ENCODE measurements at regions not wholly inside any gene's neighbourhood (a gene's known extent, or its start where the extent isn't known, plus 50 kb on each side); places are given as distances from the start of the nearest gene placed in this dataset.

- ChIA-PET CTCF (no interaction called here), POLR2A (no interaction called here)
- H3K4me3 ChIP-seq (ENCODE audit: low read depth, low read length): no peak overlapping the region
- no peaks in the 10 kb centered on the region for H3K4me1 ChIP-seq (ENCODE audit: control insufficient read depth, insufficient read depth, low read length)
- TF ChIP-seq ZNF202 (tag by site-specific recombination; IDR thresholded peaks at IDR 0.05; ENCODE audit: borderline replicate concordance): no peak
- no peak for TF ChIP-seq ZSCAN5A (tag by site-specific recombination; IDR thresholded peaks at IDR 0.05)
- TF ChIP-seq ZNF610 (tag by site-specific recombination; IDR thresholded peaks at IDR 0.05; ENCODE audit: borderline replicate concordance): no peak
- TF ChIP-seq ZNF302 (tag by site-specific recombination; IDR thresholded peaks at IDR 0.05; ENCODE audit: low read depth): no peak
- TF ChIP-seq ZNF626 (tag by site-specific recombination; IDR thresholded peaks at IDR 0.05): no peak
- TF ChIP-seq HOXC10 (CRISPR knock-in tag; IDR thresholded peaks at IDR 0.05): no peak
- TF ChIP-seq KLF16 (tag by site-specific recombination; IDR thresholded peaks at IDR 0.05): no peak
- H3K36me3 ChIP-seq (ENCODE audit: control insufficient read depth in 2 of 2, insufficient read depth in 1 of 2, low read length in 2 of 2): no peaks in the 10 kb centered on the region
- no peaks in the 10 kb centered on the region for H3K9me3 ChIP-seq (ENCODE audit: control insufficient read depth, insufficient read depth, low read depth, low read length)
- no peak overlapping the region for H3K27ac ChIP-seq (ENCODE audit: extremely low read depth, low read depth, low read length)
These were observed 128.3 kb upstream of the MAOA start for GRCh38 chrX:43527801-43528200.

GRCh38 chrX:43530837-43531236, 125.3 kb upstream of the MAOA start:
- CTCF ChIA-PET: no interaction called here
- no peaks in the 10 kb centered on the region for H3K4me1 ChIP-seq (ENCODE audit: control insufficient read depth, insufficient read depth, low read length)

GRCh38 chrX:43540318-43540717, 115.8 kb upstream of the MAOA start:
- H3K9me3 ChIP-seq (ENCODE audit: control insufficient read depth, insufficient read depth, low read depth, low read length): no peaks in the 10 kb centered on the region
- no peak overlapping the region for H3K4me3 ChIP-seq (ENCODE audit: low read depth, low read length)
- POLR2A ChIA-PET: no interaction called here
- H3K4me1 ChIP-seq (ENCODE audit: control insufficient read depth, insufficient read depth, low read length): no peaks in the 10 kb centered on the region
- no peaks in the 10 kb centered on the region for H3K36me3 ChIP-seq (ENCODE audit: control insufficient read depth in 2 of 2, insufficient read depth in 1 of 2, low read length in 2 of 2)
- no peak overlapping the region for H3K27ac ChIP-seq (ENCODE audit: extremely low read depth, low read depth, low read length)
- TF ChIP-seq ZNF521 (tag by site-specific recombination; IDR thresholded peaks at IDR 0.05) (no peak), ZNF202 (tag by site-specific recombination; IDR thresholded peaks at IDR 0.05; ENCODE audit: borderline replicate concordance) (no peak), ZNF701 (tag by site-specific recombination; IDR thresholded peaks at IDR 0.05) (no peak), ZNF24 (tag by site-specific recombination; IDR thresholded peaks at IDR 0.05) (no peak), ZNF76 (tag by site-specific recombination; IDR thresholded peaks at IDR 0.05; ENCODE audit: borderline replicate concordance, low read depth) (no peak), ZNF561 (tag by site-specific recombination; IDR thresholded peaks at IDR 0.05; ENCODE audit: borderline replicate concordance) (no peak), ZFP3 (tag by site-specific recombination; IDR thresholded peaks at IDR 0.05; ENCODE audit: low read depth) (no peak), ZNF48 (tag by site-specific recombination; IDR thresholded peaks at IDR 0.05) (no peak)
- CTCF ChIA-PET: no interaction called here

More at GRCh38 chrX:43530837-43531236, 125.3 kb upstream of the MAOA start:
- no peak overlapping the region for H3K27ac ChIP-seq (ENCODE audit: extremely low read depth, low read depth, low read length)
- H3K36me3 ChIP-seq (ENCODE audit: control insufficient read depth in 2 of 2, insufficient read depth in 1 of 2, low read length in 2 of 2): no peaks in the 10 kb centered on the region
- POLR2A ChIA-PET: no interaction called here
- H3K4me3 ChIP-seq (ENCODE audit: low read depth, low read length): no peak overlapping the region
- TF ChIP-seq ZNF692 (tag by site-specific recombination; IDR thresholded peaks at IDR 0.05) (no peak), ZNF280C (tag by site-specific recombination; IDR thresholded peaks at IDR 0.05) (no peak), ZNF202 (tag by site-specific recombination; IDR thresholded peaks at IDR 0.05; ENCODE audit: borderline replicate concordance) (no peak), ZNF221 (tag by site-specific recombination; IDR thresholded peaks at IDR 0.05; ENCODE audit: borderline replicate concordance) (no peak), ZNF175 (tag by site-specific recombination; IDR thresholded peaks at IDR 0.05) (no peak), ZBTB17 (tag by site-specific recombination; IDR thresholded peaks at IDR 0.05) (no peak), ZBTB48 (tag by site-specific recombination; IDR thresholded peaks at IDR 0.05) (no peak), KLF7 (tag by site-specific recombination; IDR thresholded peaks at IDR 0.05; ENCODE audit: borderline replicate concordance) (no peak), ZNF394 (tag by site-specific recombination; IDR thresholded peaks at IDR 0.05; ENCODE audit: borderline replicate concordance) (no peak), ZNF76 (tag by site-specific recombination; IDR thresholded peaks at IDR 0.05; ENCODE audit: borderline replicate concordance, low read depth) (no peak), ZNF24 (tag by site-specific recombination; IDR thresholded peaks at IDR 0.05) (no peak), SETDB1 (IDR thresholded peaks at IDR 0.05; ENCODE audit: insufficient read length, low read length) (no peak), SP7 (tag by site-specific recombination; IDR thresholded peaks at IDR 0.05) (no peak), ZNF324 (tag by site-specific recombination; IDR thresholded peaks at IDR 0.05) (no peak)
- H3K9me3 ChIP-seq (ENCODE audit: control insufficient read depth, insufficient read depth, low read depth, low read length): 0 out of 2 replicates have a peak, but pooled peaks cover 2% of the 10 kb centered on the region
